ENCODE measurements at regions not wholly inside any gene's neighbourhood (a gene's known extent, or its start where the extent isn't known, plus 50 kb on each side); places are given as distances from the start of the nearest gene placed in this dataset.

DNA sequence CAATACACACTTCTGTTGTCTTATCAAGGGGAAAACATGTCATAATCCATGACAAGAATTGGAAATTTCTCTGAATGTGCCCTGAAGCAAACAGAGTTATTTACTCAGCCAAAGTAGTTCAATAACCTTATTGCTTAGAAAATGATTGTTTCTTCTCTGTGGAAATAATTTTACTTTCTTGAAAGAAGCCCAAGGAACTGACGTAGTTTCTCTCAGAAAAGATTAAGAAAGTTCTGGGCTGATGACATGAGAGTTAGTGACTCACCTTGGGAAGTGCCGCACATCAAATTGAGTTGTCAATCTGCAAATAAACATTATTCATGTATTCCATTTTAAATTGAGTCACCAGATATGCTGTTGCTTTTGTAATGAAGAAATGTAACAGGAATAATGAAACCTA lies 418.6 kb upstream of the LRRC4C start:
- TF ChIP-seq CTCF (IDR thresholded peaks at IDR 0.05; ENCODE audit: low read depth, low read length) = no peak
- Histone ChIP-seq H3K36me3 (no peaks in the 10 kb centered on the region), H3K27ac (no peak overlapping the region), H3K4me3 (no peak overlapping the region), H3K9me3 (ENCODE audit: low read depth) (no peaks in the 10 kb centered on the region), H3K27me3 (no peaks in the 10 kb centered on the region), H3K4me1 (ENCODE audit: low read depth) (no peaks in the 10 kb centered on the region)
- no peak for DNase-seq (ENCODE audit: low read depth in 1 of 2, low spot score in 1 of 2)

GRCh38 chr11:41879214-41879613 lies 419.8 kb upstream of the LRRC4C start:
- Histone ChIP-seq H3K4me1 (ENCODE audit: low read depth) (no peaks in the 10 kb centered on the region), H3K4me3 (no peak overlapping the region), H3K27ac (no peak overlapping the region), H3K27me3 (no peaks in the 10 kb centered on the region), H3K36me3 (no peaks in the 10 kb centered on the region), H3K9me3 (ENCODE audit: low read depth) (no peaks in the 10 kb centered on the region)
- DNase-seq (ENCODE audit: low read depth in 1 of 2, low spot score in 1 of 2) = no peak
- TF ChIP-seq CTCF (IDR thresholded peaks at IDR 0.05; ENCODE audit: low read depth, low read length) = no peak

DNA sequence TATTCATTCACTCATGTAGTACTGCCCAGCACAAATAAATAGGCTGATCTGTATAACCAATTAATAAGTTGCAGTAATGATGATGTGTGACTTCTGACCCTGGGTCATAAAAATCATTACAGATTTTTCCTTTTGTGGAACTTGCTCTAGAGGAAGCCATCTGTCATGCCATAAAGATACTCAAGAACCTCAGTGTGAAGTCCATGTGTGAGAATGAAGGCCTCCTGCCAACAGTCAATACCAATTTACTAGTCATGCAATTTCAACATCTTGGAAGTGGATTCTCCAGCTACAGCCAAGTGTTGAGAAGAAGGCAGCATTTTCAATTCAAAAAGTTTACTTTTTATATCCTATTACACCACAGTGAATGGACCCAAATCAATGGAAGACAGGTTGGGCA lies 435.6 kb upstream of the LRRC4C start:
- no peak for DNase-seq (ENCODE audit: low read depth in 1 of 2, low spot score in 1 of 2)

DNA sequence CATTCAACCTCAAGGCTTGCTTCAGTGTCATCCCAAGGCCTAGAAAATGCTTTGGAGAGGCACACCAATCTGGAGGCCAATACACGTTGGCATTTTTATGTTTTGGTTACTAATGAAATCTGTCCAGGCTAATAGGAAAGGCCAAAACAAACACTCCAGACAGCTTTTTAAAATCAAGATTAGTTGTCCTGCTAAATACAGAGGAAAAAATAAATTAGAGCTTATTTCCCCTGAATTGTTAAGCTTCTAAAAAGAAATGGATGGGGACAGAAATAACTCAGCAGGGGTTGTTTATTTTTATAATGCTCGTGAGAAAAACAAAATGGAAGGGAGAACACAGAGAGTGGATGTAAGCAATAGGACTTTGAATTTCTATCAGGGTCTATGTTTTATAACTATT lies 438.5 kb upstream of the LRRC4C start:
- TF ChIP-seq CTCF (IDR thresholded peaks at IDR 0.05; ENCODE audit: low read depth, low read length) = no peak
- H3K9me3 ChIP-seq (ENCODE audit: low read depth) = no peaks in the 10 kb centered on the region
- DNase-seq (ENCODE audit: low read depth in 1 of 2, low spot score in 1 of 2) = no peak
- no peaks in the 10 kb centered on the region for H3K36me3 ChIP-seq
- H3K27me3 ChIP-seq = no peaks in the 10 kb centered on the region
- H3K4me3 ChIP-seq = no peak overlapping the region
- no peak overlapping the region for H3K27ac ChIP-seq
- H3K4me1 ChIP-seq (ENCODE audit: low read depth) = no peaks in the 10 kb centered on the region

More for the DNA sequence above, 435.6 kb upstream of the LRRC4C start:
- no peaks in the 10 kb centered on the region for H3K4me1 ChIP-seq (ENCODE audit: low read depth)
- H3K9me3 ChIP-seq (ENCODE audit: low read depth) = no peaks in the 10 kb centered on the region
- H3K27me3 ChIP-seq = no peaks in the 10 kb centered on the region
- no peak overlapping the region for H3K4me3 ChIP-seq
- no peak for TF ChIP-seq CTCF (IDR thresholded peaks at IDR 0.05; ENCODE audit: low read depth, low read length)
- H3K36me3 ChIP-seq = no peaks in the 10 kb centered on the region
- H3K27ac ChIP-seq = no peak overlapping the region

GRCh38 chr11:41917900-41918299 lies 458.4 kb upstream of the LRRC4C start:
- Histone ChIP-seq H3K4me1 (ENCODE audit: low read depth) (no peaks in the 10 kb centered on the region), H3K27me3 (no peaks in the 10 kb centered on the region), H3K36me3 (no peaks in the 10 kb centered on the region), H3K27ac (no peak overlapping the region), H3K4me3 (no peak overlapping the region), H3K9me3 (ENCODE audit: low read depth) (no peaks in the 10 kb centered on the region)
- no peak for DNase-seq (ENCODE audit: low read depth in 1 of 2, low spot score in 1 of 2)
- no peak for TF ChIP-seq CTCF (IDR thresholded peaks at IDR 0.05; ENCODE audit: low read depth, low read length)

DNA sequence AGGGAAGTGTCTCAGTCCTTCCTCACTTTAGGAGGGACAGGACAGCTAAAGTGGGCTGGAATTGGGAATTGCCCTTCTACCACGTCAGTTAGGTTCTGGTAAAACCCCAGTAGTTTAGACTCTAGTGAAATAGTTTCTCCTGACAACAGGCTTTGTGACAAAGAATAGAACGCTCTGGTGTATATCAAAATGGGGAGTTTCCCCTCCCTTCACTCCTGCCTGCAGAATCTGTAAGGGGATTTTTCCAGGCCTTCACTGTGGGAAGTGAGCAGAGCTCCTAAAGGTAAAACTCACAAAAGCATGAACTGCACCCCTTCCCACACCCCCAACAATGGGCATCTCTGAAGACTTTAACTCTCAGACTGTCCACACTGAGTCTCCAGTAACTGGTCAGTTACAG lies 460.9 kb upstream of the LRRC4C start:
- Histone ChIP-seq H3K4me1 (ENCODE audit: low read depth) (no peaks in the 10 kb centered on the region), H3K27ac (no peak overlapping the region), H3K4me3 (no peak overlapping the region), H3K36me3 (no peaks in the 10 kb centered on the region), H3K9me3 (ENCODE audit: low read depth) (no peaks in the 10 kb centered on the region), H3K27me3 (no peaks in the 10 kb centered on the region)
- DNase-seq (ENCODE audit: low read depth in 1 of 2, low spot score in 1 of 2) = no peak
- no peak for TF ChIP-seq CTCF (IDR thresholded peaks at IDR 0.05; ENCODE audit: low read depth, low read length)

Measured in cardiac muscle cell (in vitro differentiated cells and primary cell).